Frontal cortex (tissue), 3 donors: ENCODE measurements at regions not wholly inside any gene's neighbourhood (a gene's known extent, or its start where the extent isn't known, plus 50 kb on each side); places are given as distances from the start of the nearest gene placed in this dataset.
"Not testable (repeated sequence)": the region's sequence is repeated elsewhere in the genome, so short reads cannot be mapped to it uniquely, and the experiment has no call there.

ENCODE experiments used
- DNase-seq, 2 donors: peaks; one replicate each; pipeline ENCODE4 v3.0.0; 2012; ENCODE audit warnings: low spot score in 2 of 2
- FAIRE-seq: peaks from 2 replicates; lab custom pipeline; 2012; peaks lifted over from hg19 to GRCh38; lab: Jason Lieb, UNC
- donor health status: control.
- donor health status: control.
- donor health status: control.

DNA sequence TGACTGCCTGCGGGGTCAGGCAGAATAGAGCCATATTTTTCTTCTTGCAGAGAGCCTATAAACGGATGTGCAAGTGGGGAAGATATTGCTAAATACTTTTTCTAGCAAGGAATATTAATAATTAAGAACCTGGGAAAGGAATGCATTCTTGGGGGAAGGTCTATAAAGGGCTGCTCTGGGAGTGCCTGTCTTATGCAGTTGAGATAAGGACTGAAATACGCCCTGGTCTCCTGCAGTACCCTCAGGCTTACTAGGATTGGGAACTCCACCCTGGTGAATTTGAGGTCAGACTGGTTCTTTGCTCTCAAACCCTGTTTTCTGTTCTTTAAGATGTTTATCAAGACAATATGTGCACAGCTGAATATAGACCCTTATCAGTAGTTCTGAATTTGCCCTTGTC, 152.5 kb upstream of the APOOL start:
- FAIRE-seq, DNase-seq: not testable (repeated sequence)

- DNase-seq, FAIRE-seq: not testable (repeated sequence)
Observed at GRCh38 chrX:84856791-84857190, 146.9 kb upstream of the APOOL start.

DNA sequence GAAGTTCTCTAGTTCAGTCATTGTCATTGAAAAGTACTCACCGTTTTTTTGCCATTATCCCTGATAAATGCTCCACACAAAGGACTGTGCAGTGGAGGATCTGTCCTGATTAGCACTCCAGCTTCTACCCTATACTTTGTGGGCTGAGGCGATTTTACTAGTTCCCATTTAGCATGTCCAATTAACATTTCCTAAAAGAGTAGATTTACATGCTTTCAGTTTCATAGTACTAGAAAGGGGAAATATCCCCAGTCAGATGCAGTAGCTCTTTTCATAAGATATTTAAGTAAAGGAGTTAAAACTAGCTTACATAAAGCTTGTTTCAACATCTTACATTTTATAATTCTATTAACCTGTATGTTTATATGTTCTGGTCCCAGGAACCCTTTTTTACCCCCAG, 144.9 kb upstream of the APOOL start:
- not testable (repeated sequence) for DNase-seq, FAIRE-seq

DNA sequence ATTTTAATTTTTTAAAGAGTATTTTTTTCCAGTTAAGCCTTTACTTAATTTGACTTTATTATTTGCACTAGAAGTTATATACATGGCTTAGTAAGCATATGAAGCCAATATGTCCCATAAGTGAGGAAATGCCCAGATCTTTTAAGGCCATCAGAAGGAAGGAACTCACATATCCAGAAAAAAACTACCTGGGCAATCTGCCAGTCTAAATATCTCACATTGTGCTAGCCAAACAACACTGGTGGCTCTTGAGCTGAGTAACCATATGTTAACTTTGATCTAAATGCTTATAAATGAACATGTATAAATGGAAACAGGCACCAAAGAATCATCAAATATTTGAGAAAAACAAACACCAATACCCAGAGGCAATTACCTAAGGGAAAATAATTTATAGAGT, 138.6 kb upstream of the APOOL start:
- DNase-seq (no peak), FAIRE-seq (no peak)

DNA sequence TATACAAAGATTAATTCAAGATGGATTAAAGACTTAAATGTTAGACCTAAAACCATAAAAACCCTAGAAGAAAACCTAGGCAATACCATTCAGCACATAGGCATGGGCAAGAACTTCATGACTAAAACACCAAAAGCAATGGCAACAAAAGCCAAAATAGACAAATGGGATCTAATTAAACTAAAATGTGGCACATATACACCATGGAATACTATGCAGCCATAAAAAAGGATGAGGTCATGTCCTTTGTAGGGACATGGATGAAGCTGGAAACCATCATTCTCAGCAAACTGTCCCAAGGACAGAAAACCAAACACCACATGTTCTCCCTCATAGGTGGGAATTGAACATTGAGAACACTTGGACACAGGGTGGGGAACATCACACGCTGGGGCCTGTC, 133.4 kb upstream of the APOOL start:
- FAIRE-seq, DNase-seq: not testable (repeated sequence)

DNA sequence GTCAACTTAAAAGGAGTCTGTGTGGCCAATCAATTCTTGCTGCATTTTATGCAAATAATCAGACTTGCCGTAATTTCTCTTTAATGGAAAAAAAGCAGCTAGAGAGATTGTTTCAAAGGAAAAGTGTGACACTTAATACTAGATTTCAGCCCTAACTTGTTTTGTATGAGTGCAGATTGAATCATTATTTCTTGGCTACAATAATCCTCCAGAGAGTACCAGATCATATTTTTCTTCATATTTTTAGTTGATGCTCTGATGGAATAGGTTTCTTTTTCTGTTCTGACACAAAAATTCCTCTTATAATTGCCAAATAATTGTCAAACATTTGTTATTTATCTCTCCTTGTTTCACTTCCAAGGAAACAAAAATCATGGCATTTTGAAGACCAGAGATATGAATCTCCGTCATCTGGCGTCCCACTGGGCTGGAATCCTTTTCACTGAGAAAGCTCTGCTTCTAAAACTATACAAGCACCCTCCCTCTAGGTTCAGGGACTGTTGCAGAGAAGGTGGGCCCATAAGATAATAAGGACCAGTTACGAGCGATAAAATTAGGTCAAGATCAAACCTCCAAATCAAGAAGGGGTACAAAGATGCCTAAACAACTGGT, 131.4 kb upstream of the APOOL start:
- DNase-seq, FAIRE-seq: not testable (repeated sequence)

DNA sequence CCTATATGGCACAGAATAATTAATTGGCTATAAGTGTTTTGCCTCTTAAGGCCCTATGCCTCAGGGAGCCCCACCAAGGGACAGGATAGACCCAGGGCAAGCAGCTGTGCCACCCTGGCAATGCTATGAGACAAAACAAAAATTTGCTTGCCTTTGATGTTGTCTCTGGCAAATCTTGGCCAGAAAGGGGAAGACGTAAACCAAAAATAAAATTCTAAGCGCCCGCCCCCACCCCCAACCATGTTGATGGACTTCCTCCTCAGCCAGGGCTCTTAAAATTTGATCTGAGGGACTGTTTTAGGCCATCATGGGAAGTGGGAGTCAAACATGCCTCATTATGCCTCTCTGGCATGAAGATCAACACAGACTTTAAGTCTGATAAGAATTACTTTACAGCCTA, 130.5 kb upstream of the APOOL start:
- FAIRE-seq (no peak), DNase-seq (no peak)

GRCh38 chrX:84876876-84877275, 126.8 kb upstream of the APOOL start:
- no peak for DNase-seq
- no peak for FAIRE-seq

DNA sequence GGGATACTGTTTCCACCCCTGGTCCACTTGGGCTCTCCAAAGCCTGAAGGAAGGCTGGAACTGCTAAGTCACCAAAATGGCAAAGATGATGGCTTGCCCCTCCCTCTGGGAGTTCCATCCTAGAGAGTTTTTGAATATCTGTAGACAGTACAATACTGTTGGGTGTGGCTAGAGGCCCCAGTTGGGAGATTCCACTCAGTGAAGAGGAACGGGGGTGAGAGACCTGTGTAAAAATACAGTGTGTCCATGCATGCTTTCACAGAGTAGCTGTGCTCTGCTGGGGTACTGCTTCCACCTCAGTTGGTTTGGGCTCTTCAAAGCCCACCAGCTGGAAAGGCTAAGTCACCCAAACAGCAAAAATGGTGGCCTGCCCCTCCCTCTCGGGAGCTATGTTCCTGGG, 109.8 kb upstream of the APOOL start:
- DNase-seq (no peak), FAIRE-seq (no peak)

DNA sequence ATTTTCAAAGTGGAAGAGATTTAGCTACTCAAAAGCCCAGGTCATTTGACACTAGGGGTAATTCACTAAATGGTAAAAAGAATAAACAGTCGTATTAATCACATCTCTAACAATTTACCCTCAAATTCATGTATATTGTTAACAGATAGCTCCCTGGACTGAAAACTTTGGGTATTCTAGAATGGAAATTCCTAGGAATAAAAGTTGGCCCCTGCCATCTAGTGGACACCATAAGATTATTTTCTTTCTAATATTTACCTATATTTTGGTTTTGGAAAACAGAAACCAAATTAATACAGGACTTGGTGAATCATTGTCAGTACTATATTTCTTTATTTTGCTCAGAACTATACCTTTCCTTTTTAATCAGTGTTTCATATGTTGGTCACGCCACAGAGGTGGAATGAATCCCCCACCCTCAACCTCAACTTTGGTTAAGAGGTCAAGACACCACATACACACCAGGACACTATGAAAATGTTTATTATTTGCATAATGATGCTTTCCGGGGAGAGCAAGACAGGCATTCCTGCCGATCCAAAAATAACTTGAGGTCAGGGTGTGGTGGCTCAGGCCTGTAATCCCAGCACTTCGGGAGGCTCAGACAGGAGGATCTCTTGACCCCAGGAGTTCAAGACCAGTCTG, 96.2 kb upstream of the APOOL start:
- FAIRE-seq (no peak), DNase-seq (no peak)

DNA sequence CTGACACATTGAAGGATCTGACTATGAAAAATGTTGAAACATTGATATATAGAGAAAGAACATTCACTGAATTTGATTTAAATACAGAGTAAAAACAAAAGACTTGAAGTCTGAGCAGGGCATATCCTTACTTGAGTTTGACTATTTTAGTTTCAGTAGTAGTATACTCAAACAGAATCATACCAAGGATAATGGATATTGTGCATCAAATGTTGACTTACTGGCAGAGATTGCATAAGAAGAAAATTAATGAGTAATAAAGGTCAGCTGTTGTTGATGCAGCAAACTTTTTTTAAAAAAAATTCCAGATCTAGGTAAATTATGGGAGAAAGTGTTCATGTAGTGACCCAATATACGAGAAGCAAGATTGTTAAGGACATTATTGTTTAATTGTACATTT, 94.5 kb upstream of the APOOL start:
- FAIRE-seq (no peak), DNase-seq (no peak)

- FAIRE-seq: no peak
- no peak for DNase-seq
Observed at GRCh38 chrX:84924624-84925023, 79.1 kb upstream of the APOOL start.

GRCh38 chrX:84932814-84933213, 70.9 kb upstream of the APOOL start:
- FAIRE-seq: no peak
- no peak for DNase-seq

DNA sequence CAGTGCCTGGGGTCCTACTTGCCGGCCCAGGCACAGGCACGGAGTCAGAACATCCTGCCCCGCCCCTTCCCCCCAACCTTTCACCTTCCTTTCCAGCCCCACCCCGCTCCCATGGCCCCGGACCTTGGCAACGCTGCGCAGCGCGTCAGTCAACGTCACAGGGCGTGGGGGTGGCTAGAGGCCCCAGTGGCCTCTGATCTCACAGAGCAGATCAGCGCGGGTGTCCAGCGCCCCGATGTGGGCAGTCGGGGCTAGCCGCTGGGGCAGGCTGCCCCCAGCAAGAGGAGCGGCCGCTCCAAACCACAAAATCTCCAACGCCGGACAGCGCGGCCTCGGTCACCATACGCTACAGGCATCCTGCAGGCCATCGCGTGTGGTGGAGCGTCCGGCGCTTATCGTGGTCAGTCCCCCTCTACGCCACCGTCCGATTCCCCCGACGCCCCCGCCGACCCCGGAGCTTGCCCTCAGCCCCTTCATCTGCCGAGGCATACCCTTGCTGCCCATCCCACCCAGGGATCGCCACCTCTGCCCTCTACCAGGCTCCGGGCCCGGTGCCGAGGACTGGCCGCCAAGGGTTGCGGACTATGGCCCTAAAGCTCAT, 69.6 kb upstream of the APOOL start:
- no peak for FAIRE-seq
- no peak for DNase-seq
